ENCODE measurements at regions not wholly inside any gene's neighbourhood (a gene's known extent, or its start where the extent isn't known, plus 50 kb on each side); places are given as distances from the start of the nearest gene placed in this dataset.

DNA sequence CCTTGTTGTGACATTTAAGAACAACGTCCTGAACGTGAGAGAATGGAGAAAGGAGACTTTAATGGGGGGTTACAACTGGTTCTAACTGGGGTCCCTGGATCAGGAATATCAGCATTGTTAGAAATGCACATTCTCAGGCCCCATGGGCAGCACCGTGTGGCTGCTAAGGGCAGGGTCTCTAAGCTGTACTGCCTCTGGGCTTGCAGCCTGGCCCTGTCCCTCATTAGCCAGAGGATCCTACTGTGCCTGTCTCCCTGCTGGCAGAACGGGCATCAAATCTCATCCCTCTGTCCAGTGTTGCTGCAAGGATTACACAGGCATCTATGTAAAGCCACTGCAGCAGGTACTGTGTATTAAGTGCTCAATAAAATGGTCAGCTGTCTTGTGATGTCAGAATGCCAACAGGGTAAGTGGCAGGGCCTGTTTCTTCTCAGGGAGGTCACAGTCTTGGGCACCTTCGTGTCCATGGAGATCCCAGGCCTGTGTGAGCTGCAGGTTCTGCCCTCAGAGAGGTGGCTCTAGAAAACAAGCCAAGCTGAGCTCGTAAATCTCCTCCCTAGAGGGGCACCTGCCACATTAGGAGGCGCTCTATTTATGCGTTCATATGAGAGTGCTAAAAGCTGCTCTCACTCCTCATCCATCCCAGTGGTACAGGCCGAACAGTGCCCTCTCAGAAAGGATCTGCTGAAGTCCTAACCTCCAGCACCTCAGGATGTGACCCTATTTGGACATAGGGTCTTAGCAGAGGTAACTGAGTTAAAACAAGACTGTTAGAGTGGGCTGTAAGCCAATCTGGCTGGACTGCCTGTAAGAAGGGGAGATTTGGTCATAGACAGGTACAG lies 210.5 kb downstream of the GADD45G start:
- DNase-seq, result peak; percentile 12
- intact Hi-C loops (cut with DNase I; ENCODE audit: low total_unique reads), result no loop called here
- Histone ChIP-seq H3K9me3 (no peaks in the 10 kb centered on the region), H3K4me1 (peaks cover 32% of the 10 kb centered on the region), H3K4me3 (no peak overlapping the region), H3K27me3 (no peaks in the 10 kb centered on the region), H3K36me3 (ENCODE audit: low read depth, missing control alignments) (no peaks in the 10 kb centered on the region), H3K27ac (no peak overlapping the region)
- TF ChIP-seq, protein P1, sequence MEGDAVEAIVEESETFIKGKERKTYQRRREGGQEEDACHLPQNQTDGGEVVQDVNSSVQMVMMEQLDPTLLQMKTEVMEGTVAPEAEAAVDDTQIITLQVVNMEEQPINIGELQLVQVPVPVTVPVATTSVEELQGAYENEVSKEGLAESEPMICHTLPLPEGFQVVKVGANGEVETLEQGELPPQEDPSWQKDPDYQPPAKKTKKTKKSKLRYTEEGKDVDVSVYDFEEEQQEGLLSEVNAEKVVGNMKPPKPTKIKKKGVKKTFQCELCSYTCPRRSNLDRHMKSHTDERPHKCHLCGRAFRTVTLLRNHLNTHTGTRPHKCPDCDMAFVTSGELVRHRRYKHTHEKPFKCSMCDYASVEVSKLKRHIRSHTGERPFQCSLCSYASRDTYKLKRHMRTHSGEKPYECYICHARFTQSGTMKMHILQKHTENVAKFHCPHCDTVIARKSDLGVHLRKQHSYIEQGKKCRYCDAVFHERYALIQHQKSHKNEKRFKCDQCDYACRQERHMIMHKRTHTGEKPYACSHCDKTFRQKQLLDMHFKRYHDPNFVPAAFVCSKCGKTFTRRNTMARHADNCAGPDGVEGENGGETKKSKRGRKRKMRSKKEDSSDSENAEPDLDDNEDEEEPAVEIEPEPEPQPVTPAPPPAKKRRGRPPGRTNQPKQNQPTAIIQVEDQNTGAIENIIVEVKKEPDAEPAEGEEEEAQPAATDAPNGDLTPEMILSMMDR (IDR thresholded peaks at IDR 0.05), result no peak
- TF ChIP-seq POLR2A (IDR thresholded peaks at IDR 0.05), result no peak
- WGBS, 2 donors, result 77 to 78% methylated on average over 9 of the region's 9 CpGs

DNA sequence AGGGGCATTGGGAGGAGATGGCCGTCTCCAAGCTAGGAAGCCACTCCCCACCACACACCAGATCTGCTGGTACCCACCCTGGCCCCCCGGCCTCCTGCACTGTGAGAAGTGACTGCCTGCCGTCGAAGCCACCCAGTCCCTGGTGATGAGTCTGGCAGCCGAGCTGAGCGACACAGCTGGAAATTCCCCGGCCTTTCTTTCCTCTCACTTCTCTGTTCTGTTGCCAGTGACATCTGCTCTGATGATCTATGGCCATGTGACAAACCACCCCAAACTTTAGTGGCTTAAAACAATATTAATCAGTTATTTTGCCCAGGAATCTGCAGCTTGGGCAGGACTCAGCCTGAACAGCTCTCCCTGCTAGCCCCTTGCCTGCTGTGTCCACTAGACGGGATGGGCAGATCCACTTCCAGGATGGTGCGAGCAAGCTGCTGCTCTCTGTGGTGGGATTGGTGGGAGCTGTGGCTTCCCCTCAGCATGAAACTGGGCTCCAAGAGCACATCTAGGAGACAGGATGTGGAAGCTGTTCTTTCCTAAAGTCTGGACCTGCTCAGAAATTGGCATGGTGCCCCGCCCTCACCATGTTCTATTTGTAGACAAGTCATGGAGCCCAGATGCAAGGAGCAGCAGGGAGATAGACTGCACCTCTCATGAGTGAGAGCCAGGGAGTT lies 211.2 kb downstream of the GADD45G start:
- no peak for TF ChIP-seq POLR2A (IDR thresholded peaks at IDR 0.05)
- TF ChIP-seq, protein P1 (IDR thresholded peaks at IDR 0.05), result no peak
- peak; percentile 46 for DNase-seq
- no peak overlapping the region for H3K4me3 ChIP-seq

DNA sequence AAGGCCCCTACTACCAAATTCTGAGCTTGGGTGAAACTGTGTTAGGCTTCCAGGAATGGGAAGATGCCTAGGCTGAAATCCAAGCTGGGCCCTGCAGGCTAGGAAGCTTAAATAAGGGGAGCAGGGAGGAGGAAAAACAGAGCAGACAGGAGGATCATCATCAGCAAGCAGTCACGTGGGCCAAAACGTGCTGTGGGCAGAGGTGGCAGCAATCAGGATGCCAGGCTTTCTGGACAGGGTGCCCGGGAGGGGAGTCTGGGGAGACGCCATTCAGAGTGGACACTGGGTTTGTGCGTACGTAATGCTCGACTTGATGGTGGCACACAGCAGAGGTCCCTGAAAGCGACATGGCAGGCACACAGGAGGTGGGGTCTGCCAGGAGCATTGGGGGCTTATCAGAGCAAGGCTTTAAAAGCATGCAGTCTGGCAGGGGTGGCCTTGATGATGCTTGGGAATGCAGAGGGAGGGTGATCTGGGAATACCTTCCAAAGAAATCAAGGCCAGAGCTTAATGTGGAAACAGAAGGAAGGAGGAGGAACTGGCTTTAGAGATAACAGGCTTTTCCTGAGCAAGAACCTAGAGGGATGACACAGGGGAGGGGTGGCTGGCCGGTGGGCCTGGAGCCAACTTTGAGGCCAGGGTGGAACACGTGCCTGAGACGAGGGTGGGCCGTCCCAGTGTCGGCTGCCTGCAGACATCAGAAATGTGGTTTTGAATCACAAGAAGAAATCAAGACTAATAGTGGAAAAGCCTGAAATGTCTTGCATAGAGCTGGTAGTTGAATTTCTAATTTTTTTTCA lies 212.5 kb downstream of the GADD45G start:
- H3K4me3 ChIP-seq, result no peak overlapping the region
- intact Hi-C loops (cut with DNase I; ENCODE audit: low total_unique reads), result no loop called here
- DNase-seq, result peak; percentile 92
- peak overlapping the region; percentile 44 to 51 for H3K27ac ChIP-seq
- TF ChIP-seq, protein P1 (IDR thresholded peaks at IDR 0.05), result no peak
- TF ChIP-seq POLR2A (IDR thresholded peaks at IDR 0.05), result no peak
- H3K4me1 ChIP-seq, result peaks cover 32% of the 10 kb centered on the region
- no peaks in the 10 kb centered on the region for H3K9me3 ChIP-seq
- WGBS, 2 donors, result 39 to 54% methylated on average over 13 of the region's 13 CpGs
- H3K27me3 ChIP-seq, result no peaks in the 10 kb centered on the region
- H3K36me3 ChIP-seq (ENCODE audit: low read depth, missing control alignments), result no peaks in the 10 kb centered on the region

More for the DNA sequence above, 211.2 kb downstream of the GADD45G start:
- intact Hi-C loops (cut with DNase I; ENCODE audit: low total_unique reads), result no loop called here
- no peaks in the 10 kb centered on the region for H3K36me3 ChIP-seq (ENCODE audit: low read depth, missing control alignments)
- peaks cover 32% of the 10 kb centered on the region for H3K4me1 ChIP-seq
- WGBS, 2 donors, result 75 to 77% methylated on average over 10 of the region's 10 CpGs
- H3K27me3 ChIP-seq, result no peaks in the 10 kb centered on the region
- H3K27ac ChIP-seq, result peak overlapping the region in 1 of 2 donors; percentile 51
- no peaks in the 10 kb centered on the region for H3K9me3 ChIP-seq

DNA sequence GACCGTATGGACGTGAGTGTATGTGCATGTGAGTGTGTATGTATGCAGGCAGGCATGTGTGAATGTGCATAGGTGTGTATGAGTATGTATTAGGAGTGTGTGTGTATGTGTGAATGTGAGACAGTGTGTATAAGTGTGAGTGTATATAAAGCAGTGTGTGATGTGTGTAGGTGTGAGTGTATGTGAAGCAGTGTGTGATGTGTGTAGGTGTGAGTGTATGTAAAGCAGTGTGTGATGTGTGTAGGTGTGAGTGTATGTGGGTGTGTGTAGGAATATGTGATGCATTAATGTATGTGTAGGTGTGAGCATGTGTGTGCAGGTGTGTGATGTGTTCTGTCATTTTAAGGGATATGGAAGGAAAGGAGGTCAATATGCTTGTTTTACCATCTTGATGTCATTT lies 215.5 kb downstream of the GADD45G start:
- no peak overlapping the region for H3K27ac ChIP-seq
- peak; percentile 8 for DNase-seq
- 92 to 96% methylated on average over 2 of the region's 2 CpGs for WGBS, 2 donors
- intact Hi-C loops (cut with DNase I; ENCODE audit: low total_unique reads), result no loop called here
- no peak overlapping the region for H3K4me3 ChIP-seq
- no peaks in the 10 kb centered on the region for H3K9me3 ChIP-seq
- no peak for TF ChIP-seq POLR2A (IDR thresholded peaks at IDR 0.05)
- TF ChIP-seq, protein P1 (IDR thresholded peaks at IDR 0.05), result no peak
- no peaks in the 10 kb centered on the region for H3K27me3 ChIP-seq
- H3K36me3 ChIP-seq (ENCODE audit: low read depth, missing control alignments), result no peaks in the 10 kb centered on the region
- peaks cover 32% of the 10 kb centered on the region for H3K4me1 ChIP-seq

Measured in testis (tissue), 2 donors.